Neural progenitor cell (in vitro differentiated cells): ENCODE measurements at regions not wholly inside any gene's neighbourhood (a gene's known extent, or its start where the extent isn't known, plus 50 kb on each side); places are given as distances from the start of the nearest gene placed in this dataset.
"Not testable (repeated sequence)": the region's sequence is repeated elsewhere in the genome, so short reads cannot be mapped to it uniquely, and the experiment has no call there.

Source experiments
- DNase-seq: peaks from one replicate; pipeline ENCODE4 v3.0.0-alpha.2; 2016; ENCODE audit warnings: low spot score
- H2AFZ ChIP-seq: fragments of 200-600 bp; sonication (generic); replicated peaks from 2 replicates; pipeline ENCODE4 v1.6.1; 2016; ENCODE audit warnings: antibody characterized with exemption
- H3F3A ChIP-seq: fragments of 200-600 bp; sonication (generic); 2 replicates; pipeline ENCODE4 v1.6.1; 2016; ENCODE audit warnings: antibody characterized with exemption, low read depth
- H3K27ac ChIP-seq: fragments of 200-600 bp; sonication (generic); 2 replicates; pipeline ENCODE4 v1.5.1; 2016; ENCODE audit warnings: mild to moderate bottlenecking
- H3K27me3 ChIP-seq: fragments of 200-600 bp; sonication (generic); 2 replicates; pipeline ENCODE4 v1.6.1; 2016; ENCODE audit warnings: mild to moderate bottlenecking, moderate library complexity
- H3K36me3 ChIP-seq: fragments of 200-600 bp; sonication (generic); 2 replicates; pipeline ENCODE4 v1.5.1; 2016
- H3K4me1 ChIP-seq: fragments of 200-600 bp; sonication (generic); 2 replicates; pipeline ENCODE4 v1.6.1; 2016; ENCODE audit warnings: mixed run types
- H3K4me2 ChIP-seq: fragments of 200-600 bp; sonication (generic); 2 replicates; pipeline ENCODE4 v1.6.1; 2016
- H3K4me3 ChIP-seq: fragments of 200-600 bp; sonication (generic); 2 replicates; pipeline ENCODE4 v1.5.1; 2016
- H3K79me2 ChIP-seq: fragments of 200-600 bp; sonication (generic); 2 replicates; pipeline ENCODE4 v1.6.1; 2016; ENCODE audit warnings: low read depth
- H3K9ac ChIP-seq: fragments of 200-600 bp; sonication (generic); 2 replicates; pipeline ENCODE4 v1.6.1; 2016
- H3K9me3 ChIP-seq: fragments of 200-600 bp; sonication (generic); 2 replicates; pipeline ENCODE4 v1.5.1; 2016; ENCODE audit warnings: low read depth
- H4K20me1 ChIP-seq: fragments of 200-600 bp; sonication (generic); 2 replicates; pipeline ENCODE4 v1.6.1; 2016; ENCODE audit warnings: low read depth
- H3K27ac Mint-ChIP-seq: 3 replicates; pipeline ENCODE4 v1.8.0; 2021; ENCODE audit warnings: mixed read lengths
- H3K27me3 Mint-ChIP-seq: 2 replicates; pipeline ENCODE4 v1.8.0; 2022; ENCODE audit warnings: low read depth, mild to moderate bottlenecking, inconsistent platforms, moderate library complexity, mixed read lengths; ENCODE audit not compliant: insufficient read depth
- H3K36me3 Mint-ChIP-seq: 3 replicates; pipeline ENCODE4 v1.8.0; 2021; ENCODE audit warnings: mixed read lengths
- H3K4me1 Mint-ChIP-seq: 3 replicates; pipeline ENCODE4 v1.8.0; 2021; ENCODE audit warnings: mixed read lengths
- H3K4me3 Mint-ChIP-seq: 3 replicates; pipeline ENCODE4 v1.8.0; 2021; ENCODE audit warnings: mild to moderate bottlenecking, moderate library complexity, mixed read lengths
- H3K9me3 Mint-ChIP-seq: 3 replicates; pipeline ENCODE4 v1.8.0; 2020; ENCODE audit warnings: mixed read lengths
- EZH2 ChIP-seq: fragments of 200-600 bp; sonication (generic); IDR thresholded peaks from 2 replicates; pipeline ENCODE4 v1.6.1; 2017; ENCODE audit warnings: antibody characterized with exemption, mild to moderate bottlenecking, moderate library complexity
- EZH2phosphoT487 ChIP-seq: fragments of 200-600 bp; sonication (generic); IDR thresholded peaks from 2 replicates; pipeline ENCODE4 v1.6.1; 2017; ENCODE audit warnings: antibody characterized with exemption
- TF ChIP-seq, protein P1 (sequence below): fragments of 200-600 bp; sonication (generic); IDR thresholded peaks from 2 replicates; pipeline ENCODE4 v1.5.1; 2017; ENCODE audit warnings: antibody characterized with exemption, mild to moderate bottlenecking

GRCh38 chr10:111646021-111646420, 537.5 kb downstream of the GPAM start:
- Mint-ChIP-seq H3K27ac (no peak overlapping the region), H3K36me3 (no peaks in the 10 kb centered on the region), H3K27me3 (peaks cover 2% of the 10 kb centered on the region), H3K9me3 (peaks cover 14% of the 10 kb centered on the region), H3K4me1 (peaks cover 11% of the 10 kb centered on the region), H3K4me3 (no peak overlapping the region)
- Histone ChIP-seq H3K27ac (no peak overlapping the region), H4K20me1 (no peaks in the 10 kb centered on the region), H3K27me3 (no peaks in the 10 kb centered on the region), H3K36me3 (no peaks in the 10 kb centered on the region), H3K9me3 (peaks cover 4% of the 10 kb centered on the region), H3F3A (no peaks in the 10 kb centered on the region), H3K9ac (no peak overlapping the region), H3K4me3 (no peak overlapping the region), H2AFZ (no peak overlapping the region), H3K79me2 (no peaks in the 10 kb centered on the region), H3K4me1 (no peaks in the 10 kb centered on the region), H3K4me2 (no peak overlapping the region)
- no peak for DNase-seq
- TF ChIP-seq EZH2phosphoT487: no peak

DNA sequence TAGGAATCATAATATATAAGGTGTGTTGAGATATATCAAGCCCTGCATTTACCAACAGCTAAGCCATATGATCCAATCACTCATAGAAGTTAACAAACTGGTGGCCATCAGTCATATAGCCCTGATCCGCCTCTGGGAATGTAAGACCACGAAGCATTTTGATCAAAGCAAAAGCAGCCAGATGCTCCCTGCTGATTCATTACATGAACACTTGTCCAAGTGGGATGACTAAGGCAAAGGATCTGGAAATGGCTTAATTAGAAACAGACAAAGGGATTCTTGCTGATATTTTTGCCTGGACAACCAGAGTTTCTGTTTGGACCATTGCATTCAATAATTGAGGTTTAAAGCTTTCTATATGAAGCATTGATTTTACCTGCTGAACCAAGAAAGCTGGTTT, 535.5 kb downstream of the GPAM start:
- Mint-ChIP-seq H3K27ac (no peak overlapping the region), H3K4me1 (peaks cover 11% of the 10 kb centered on the region), H3K4me3 (no peak overlapping the region), H3K36me3 (no peaks in the 10 kb centered on the region), H3K9me3 (peaks cover 14% of the 10 kb centered on the region), H3K27me3 (peaks cover 6% of the 10 kb centered on the region)
- H3K4me1 ChIP-seq: no peaks in the 10 kb centered on the region
- DNase-seq: no peak
- H3K27me3 ChIP-seq: no peaks in the 10 kb centered on the region
- H3K36me3 ChIP-seq: no peaks in the 10 kb centered on the region
- H3K4me2 ChIP-seq: no peak overlapping the region
- no peaks in the 10 kb centered on the region for H3F3A ChIP-seq
- no peak overlapping the region for H3K9ac ChIP-seq
- peaks cover 4% of the 10 kb centered on the region for H3K9me3 ChIP-seq
- no peak overlapping the region for H3K27ac ChIP-seq
- H3K79me2 ChIP-seq: no peaks in the 10 kb centered on the region
- no peak overlapping the region for H3K4me3 ChIP-seq
- no peak overlapping the region for H2AFZ ChIP-seq
- TF ChIP-seq, protein P1, sequence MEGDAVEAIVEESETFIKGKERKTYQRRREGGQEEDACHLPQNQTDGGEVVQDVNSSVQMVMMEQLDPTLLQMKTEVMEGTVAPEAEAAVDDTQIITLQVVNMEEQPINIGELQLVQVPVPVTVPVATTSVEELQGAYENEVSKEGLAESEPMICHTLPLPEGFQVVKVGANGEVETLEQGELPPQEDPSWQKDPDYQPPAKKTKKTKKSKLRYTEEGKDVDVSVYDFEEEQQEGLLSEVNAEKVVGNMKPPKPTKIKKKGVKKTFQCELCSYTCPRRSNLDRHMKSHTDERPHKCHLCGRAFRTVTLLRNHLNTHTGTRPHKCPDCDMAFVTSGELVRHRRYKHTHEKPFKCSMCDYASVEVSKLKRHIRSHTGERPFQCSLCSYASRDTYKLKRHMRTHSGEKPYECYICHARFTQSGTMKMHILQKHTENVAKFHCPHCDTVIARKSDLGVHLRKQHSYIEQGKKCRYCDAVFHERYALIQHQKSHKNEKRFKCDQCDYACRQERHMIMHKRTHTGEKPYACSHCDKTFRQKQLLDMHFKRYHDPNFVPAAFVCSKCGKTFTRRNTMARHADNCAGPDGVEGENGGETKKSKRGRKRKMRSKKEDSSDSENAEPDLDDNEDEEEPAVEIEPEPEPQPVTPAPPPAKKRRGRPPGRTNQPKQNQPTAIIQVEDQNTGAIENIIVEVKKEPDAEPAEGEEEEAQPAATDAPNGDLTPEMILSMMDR: no peak
- no peak for TF ChIP-seq EZH2phosphoT487
- no peaks in the 10 kb centered on the region for H4K20me1 ChIP-seq

- H3K36me3 ChIP-seq, H3K27me3 Mint-ChIP-seq, H3K27ac Mint-ChIP-seq, H3K27me3 ChIP-seq, H3K27ac ChIP-seq, H4K20me1 ChIP-seq, H3K4me1 ChIP-seq, H3K9me3 ChIP-seq, H2AFZ ChIP-seq, H3K4me3 Mint-ChIP-seq, H3K4me2 ChIP-seq, H3K4me3 ChIP-seq, H3F3A ChIP-seq, H3K36me3 Mint-ChIP-seq, DNase-seq, H3K9ac ChIP-seq, H3K79me2 ChIP-seq: not testable (repeated sequence)
- peaks cover 14% of the 10 kb centered on the region for H3K9me3 Mint-ChIP-seq
- H3K4me1 Mint-ChIP-seq: peaks cover 11% of the 10 kb centered on the region
Observed at GRCh38 chr10:111649080-111649479, 534.5 kb downstream of the GPAM start.

DNA sequence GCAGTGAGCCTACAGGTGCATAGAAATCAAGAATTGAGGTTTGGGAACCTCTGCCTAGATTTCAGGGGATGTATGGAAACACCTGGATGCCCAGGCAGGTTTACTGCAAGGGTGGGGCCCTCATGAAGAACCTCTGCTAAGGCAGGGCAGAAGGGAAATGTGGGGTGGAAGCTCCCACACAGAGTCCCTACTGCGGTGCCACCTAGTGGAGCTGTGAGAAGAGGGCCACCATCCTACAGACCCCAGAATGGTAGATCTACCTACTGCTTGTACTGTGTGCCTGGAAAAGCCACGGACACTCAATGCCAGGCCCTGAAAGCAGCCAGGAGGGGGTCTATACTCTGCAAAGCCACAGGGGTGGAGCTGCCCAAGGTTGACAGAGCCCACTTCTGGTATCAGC, 533.5 kb downstream of the GPAM start:
- no peak for TF ChIP-seq EZH2
- TF ChIP-seq, protein P1: peak; percentile 26
- no peak for TF ChIP-seq EZH2phosphoT487
- Mint-ChIP-seq H3K36me3 (no peaks in the 10 kb centered on the region), H3K27ac (no peak overlapping the region), H3K27me3 (peaks cover 4% of the 10 kb centered on the region), H3K4me1 (peaks cover 11% of the 10 kb centered on the region), H3K4me3 (no peak overlapping the region), H3K9me3 (peaks cover 14% of the 10 kb centered on the region)
- H3K4me2 ChIP-seq: no peak overlapping the region
- H3K4me3 ChIP-seq: no peak overlapping the region
- H3K27me3 ChIP-seq: no peaks in the 10 kb centered on the region
- no peak for DNase-seq
- H3K27ac ChIP-seq: no peak overlapping the region
- H3K9me3 ChIP-seq: peaks cover 4% of the 10 kb centered on the region
- H4K20me1 ChIP-seq: no peaks in the 10 kb centered on the region
- H3K36me3 ChIP-seq: no peaks in the 10 kb centered on the region
- no peaks in the 10 kb centered on the region for H3F3A ChIP-seq
- no peak overlapping the region for H3K9ac ChIP-seq
- H3K79me2 ChIP-seq: no peaks in the 10 kb centered on the region
- no peaks in the 10 kb centered on the region for H3K4me1 ChIP-seq
- H2AFZ ChIP-seq: no peak overlapping the region
